Activated T-cell treated with anti-CD3 and anti-CD28 coated beads, Interleukin-2, amount 50 U/mL, for 24 hours (primary cell): ENCODE measurements at regions not wholly inside any gene's neighbourhood (a gene's known extent, or its start where the extent isn't known, plus 50 kb on each side); places are given as distances from the start of the nearest gene placed in this dataset.
"Not testable (repeated sequence)": the region's sequence is repeated elsewhere in the genome, so short reads cannot be mapped to it uniquely, and the experiment has no call there.

Experiments
- DNase-seq: peaks from one replicate; pipeline ENCODE4 v3.0.0-alpha.2; 2020
- H3K27ac Mint-ChIP-seq: 2 replicates; pipeline ENCODE4 v1.8.0; 2020; ENCODE audit warnings: mild to moderate bottlenecking, mixed read lengths
- H3K27me3 Mint-ChIP-seq: 2 replicates; pipeline ENCODE4 v1.8.0; 2020; ENCODE audit warnings: mixed read lengths
- H3K36me3 Mint-ChIP-seq: 2 replicates; pipeline ENCODE4 v1.8.0; 2020; ENCODE audit warnings: low read depth, mixed read lengths
- H3K4me1 Mint-ChIP-seq: 2 replicates; pipeline ENCODE4 v1.8.0; 2020; ENCODE audit warnings: low read depth, mixed read lengths
- H3K4me3 Mint-ChIP-seq: 2 replicates; pipeline ENCODE4 v1.8.0; 2020; ENCODE audit warnings: mild to moderate bottlenecking, moderate library complexity, mixed read lengths
- H3K9me3 Mint-ChIP-seq: 2 replicates; pipeline ENCODE4 v1.8.0; 2020; ENCODE audit warnings: mixed read lengths

DNA sequence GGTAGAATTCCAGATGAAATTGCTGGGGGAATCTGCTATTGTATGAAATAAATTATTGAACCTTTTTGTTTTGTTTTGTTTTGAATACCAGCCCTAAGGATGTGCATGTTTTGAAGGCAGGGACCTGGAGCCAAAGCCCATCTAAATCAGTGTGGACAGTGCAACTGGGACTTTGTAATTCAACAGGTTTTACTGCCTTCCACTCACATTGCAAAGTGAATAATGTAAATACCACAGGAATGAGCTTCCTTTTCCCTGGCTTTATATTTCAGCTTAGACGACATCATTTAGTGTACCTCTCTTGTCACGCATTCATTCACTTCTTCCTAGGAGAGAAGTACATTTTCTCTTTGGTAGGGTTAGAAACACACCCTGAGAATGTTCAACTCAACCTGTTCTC lies 795.0 kb downstream of the CENPC start:
- DNase-seq = no peak
- Mint-ChIP-seq H3K9me3 (peaks cover 4% of the 10 kb centered on the region), H3K27ac (no peak overlapping the region), H3K36me3 (no peaks in the 10 kb centered on the region), H3K27me3 (no peaks in the 10 kb centered on the region), H3K4me1 (no peaks in the 10 kb centered on the region), H3K4me3 (no peak overlapping the region)

DNA sequence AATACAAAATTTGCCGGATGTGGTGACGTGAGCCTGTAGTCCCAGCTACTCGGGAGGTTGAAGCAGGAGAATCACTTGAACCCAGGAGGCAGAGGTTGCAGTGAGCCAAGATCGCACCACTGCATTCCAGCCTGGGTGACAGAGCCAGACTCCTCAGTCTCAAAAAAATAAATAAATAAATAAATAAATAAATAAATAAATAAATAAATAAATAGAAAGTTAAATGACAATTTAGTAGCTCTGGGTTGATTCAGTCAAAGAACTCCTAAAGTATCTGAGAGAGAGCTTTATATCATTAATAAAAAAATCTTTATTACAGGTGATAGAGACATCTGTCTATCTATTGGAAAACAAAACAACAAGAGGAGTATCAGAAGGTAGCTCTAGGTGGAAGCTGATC lies 798.4 kb downstream of the CENPC start:
- H3K36me3 Mint-ChIP-seq, H3K27ac Mint-ChIP-seq, DNase-seq, H3K9me3 Mint-ChIP-seq, H3K4me3 Mint-ChIP-seq, H3K4me1 Mint-ChIP-seq, H3K27me3 Mint-ChIP-seq: not testable (repeated sequence)

DNA sequence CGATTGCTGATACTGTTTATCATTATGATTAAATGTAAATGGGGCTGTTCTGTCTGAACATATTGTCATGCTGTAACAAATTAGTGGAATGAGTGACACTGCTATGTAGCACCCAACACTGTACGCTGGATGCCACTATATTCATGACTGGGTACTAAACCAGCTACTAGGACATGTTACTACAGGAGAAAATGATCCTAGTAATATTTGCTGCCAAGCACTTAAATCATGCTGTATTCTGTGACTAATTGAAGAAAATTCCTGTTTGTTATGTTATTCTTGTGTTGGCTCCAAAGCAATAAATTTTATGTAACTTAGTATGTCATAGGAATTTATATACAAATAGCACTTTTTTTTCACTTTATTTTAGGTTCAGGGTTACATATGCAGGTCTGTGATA lies 804.2 kb downstream of the CENPC start:
- no peaks in the 10 kb centered on the region for H3K36me3 Mint-ChIP-seq
- no peaks in the 10 kb centered on the region for H3K4me1 Mint-ChIP-seq
- no peaks in the 10 kb centered on the region for H3K27me3 Mint-ChIP-seq
- no peak overlapping the region for H3K4me3 Mint-ChIP-seq
- no peak overlapping the region for H3K27ac Mint-ChIP-seq
- no peak for DNase-seq
- H3K9me3 Mint-ChIP-seq = peaks cover 10% of the 10 kb centered on the region

DNA sequence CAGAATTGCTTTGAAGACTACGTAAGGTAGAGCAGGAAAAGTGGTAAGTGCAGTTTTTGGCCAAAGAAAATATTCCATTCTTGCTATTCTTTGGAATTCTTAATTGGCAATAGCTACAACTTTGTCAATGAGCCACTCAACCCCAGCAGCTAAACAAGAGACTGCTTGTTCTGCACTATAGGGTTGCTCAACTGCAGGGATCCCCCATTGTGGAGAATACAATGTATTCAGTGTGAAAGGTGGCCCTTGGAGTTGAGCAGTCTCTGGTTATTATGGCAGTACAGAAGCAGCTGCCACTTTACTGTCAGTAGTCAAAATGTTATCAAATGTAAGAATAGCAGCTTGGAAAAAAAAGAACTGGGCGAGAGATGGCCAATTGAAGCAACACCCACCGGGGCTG lies 808.7 kb downstream of the CENPC start:
- Mint-ChIP-seq H3K27ac (no peak overlapping the region), H3K4me3 (no peak overlapping the region), H3K9me3 (peaks cover 10% of the 10 kb centered on the region), H3K4me1 (no peaks in the 10 kb centered on the region), H3K36me3 (no peaks in the 10 kb centered on the region), H3K27me3 (no peaks in the 10 kb centered on the region)
- no peak for DNase-seq

DNA sequence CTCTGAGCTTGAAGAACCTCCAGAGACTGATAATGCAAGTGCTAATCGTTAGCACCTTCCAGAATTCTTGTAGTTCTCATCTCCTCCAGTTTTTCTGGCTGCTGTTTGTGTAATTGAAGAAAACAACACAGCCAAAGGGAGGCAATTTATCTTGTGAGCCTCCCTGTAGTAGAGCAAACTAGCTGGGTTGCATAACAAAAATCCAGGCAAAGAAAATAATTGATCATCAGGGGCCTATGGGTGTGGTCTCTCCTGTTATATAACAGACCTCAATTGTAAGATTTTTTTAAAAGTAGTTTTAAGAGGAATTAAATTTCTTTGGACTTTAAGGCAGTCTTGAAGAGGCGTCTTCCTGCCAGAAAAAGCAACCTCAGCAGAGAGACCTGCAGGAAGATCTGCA lies 817.0 kb downstream of the CENPC start:
- peaks cover 6% of the 10 kb centered on the region for H3K9me3 Mint-ChIP-seq
- H3K27ac Mint-ChIP-seq = no peak overlapping the region

DNA sequence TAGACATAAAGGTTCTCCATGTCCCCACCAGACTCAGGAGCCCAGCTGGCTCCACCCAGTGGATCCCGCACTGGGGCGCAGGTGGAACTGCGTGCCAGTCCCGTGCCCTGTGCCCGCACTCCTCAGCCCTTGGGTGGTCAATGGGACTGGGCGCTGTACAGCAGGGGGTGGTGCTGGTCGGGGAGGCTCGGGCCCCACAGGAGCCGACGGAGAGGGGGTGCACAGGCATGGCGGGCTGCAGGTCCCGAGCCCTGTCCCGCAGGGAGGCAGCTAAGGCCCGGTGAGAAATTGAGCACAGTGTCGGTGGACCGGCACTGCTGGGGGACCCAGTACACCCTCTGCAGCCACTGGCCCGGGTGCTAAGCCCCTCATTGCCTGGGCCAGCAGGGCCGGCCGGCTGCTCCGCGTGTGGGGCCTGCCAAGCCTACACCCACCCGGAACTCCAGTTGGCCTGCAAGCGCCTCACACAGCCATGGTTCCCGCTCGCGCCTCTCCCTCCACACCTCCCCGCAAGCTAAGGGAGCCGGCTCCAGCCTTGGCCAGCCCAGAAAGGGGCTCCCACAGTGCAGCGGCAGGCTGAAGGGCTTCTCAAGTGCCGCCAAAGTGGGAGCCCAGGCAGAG lies 832.9 kb downstream of the CENPC start:
- H3K36me3 Mint-ChIP-seq, H3K27me3 Mint-ChIP-seq, H3K27ac Mint-ChIP-seq, H3K4me3 Mint-ChIP-seq, H3K4me1 Mint-ChIP-seq, DNase-seq: not testable (repeated sequence)
- H3K9me3 Mint-ChIP-seq = peaks cover 11% of the 10 kb centered on the region

More for the DNA sequence above, 817.0 kb downstream of the CENPC start:
- no peak overlapping the region for H3K4me3 Mint-ChIP-seq
- H3K4me1 Mint-ChIP-seq = no peaks in the 10 kb centered on the region
- DNase-seq = no peak
- H3K36me3 Mint-ChIP-seq = no peaks in the 10 kb centered on the region
- no peaks in the 10 kb centered on the region for H3K27me3 Mint-ChIP-seq

DNA sequence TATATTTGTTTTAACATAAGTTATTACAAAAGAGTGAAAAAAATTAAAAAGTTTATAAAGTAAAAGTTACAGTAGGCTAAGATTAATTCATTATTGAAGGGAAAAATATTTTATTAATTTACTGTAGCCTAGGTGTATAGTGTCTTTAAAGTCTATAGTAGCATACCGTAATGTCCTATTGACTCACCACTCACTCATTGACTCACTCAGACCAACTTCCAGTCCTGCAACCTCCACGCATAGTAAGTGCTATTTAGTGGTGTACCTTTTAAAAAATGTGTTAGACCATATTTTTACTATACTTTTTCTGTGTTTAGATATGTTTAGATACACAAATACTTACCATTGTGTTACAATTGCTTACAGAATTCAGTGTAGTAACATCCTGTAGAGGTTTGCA lies 841.1 kb downstream of the CENPC start:
- Mint-ChIP-seq H3K4me3 (no peak overlapping the region), H3K27ac (no peak overlapping the region), H3K27me3 (no peaks in the 10 kb centered on the region), H3K9me3 (peaks cover 4% of the 10 kb centered on the region), H3K36me3 (no peaks in the 10 kb centered on the region), H3K4me1 (no peaks in the 10 kb centered on the region)
- DNase-seq = no peak

DNA sequence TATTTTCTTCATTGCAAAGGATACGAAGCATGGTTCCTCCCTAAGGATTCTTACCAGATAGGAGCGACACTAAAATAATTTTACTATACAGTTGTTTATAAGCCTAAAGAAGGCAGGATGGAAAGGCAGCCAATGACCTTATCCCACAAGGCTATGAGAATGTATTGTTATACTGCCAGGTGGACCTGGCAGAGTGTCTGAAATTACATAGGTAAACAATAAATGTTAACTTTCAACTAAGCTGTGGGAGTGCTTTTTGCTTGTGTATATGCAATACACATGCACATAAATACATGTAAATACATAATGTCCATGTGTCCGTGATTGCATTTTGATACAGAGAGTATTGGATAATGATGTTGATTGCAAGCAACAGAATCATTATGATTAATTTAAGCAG lies 850.6 kb downstream of the CENPC start:
- H3K4me3 Mint-ChIP-seq = no peak overlapping the region
- H3K36me3 Mint-ChIP-seq = no peaks in the 10 kb centered on the region
- H3K27me3 Mint-ChIP-seq = no peaks in the 10 kb centered on the region
- H3K9me3 Mint-ChIP-seq = peaks cover 8% of the 10 kb centered on the region
- H3K4me1 Mint-ChIP-seq = no peaks in the 10 kb centered on the region
- no peak overlapping the region for H3K27ac Mint-ChIP-seq
- DNase-seq = no peak

DNA sequence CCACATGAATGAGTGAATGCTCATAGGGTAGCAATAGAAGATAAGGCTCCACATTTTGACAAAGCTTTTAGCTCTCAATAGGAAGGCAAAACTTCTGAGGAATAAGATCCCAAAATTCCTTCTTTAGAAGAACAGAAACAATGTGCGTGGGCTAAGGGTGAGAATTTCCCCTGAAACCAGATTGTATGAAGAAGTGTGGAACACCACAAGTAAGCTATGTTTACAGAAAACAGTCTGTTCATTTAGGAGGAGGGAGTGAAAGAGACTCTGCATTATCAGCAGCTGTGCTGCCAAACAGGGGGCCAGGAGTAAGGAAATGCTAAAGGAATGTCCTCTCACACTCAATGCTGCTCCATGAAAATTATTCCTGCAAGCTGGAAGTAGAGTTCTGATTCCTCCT lies 851.6 kb downstream of the CENPC start:
- Mint-ChIP-seq H3K27ac (no peak overlapping the region), H3K4me1 (no peaks in the 10 kb centered on the region), H3K4me3 (no peak overlapping the region), H3K27me3 (no peaks in the 10 kb centered on the region), H3K36me3 (no peaks in the 10 kb centered on the region), H3K9me3 (peaks cover 2% of the 10 kb centered on the region)
- DNase-seq = no peak

DNA sequence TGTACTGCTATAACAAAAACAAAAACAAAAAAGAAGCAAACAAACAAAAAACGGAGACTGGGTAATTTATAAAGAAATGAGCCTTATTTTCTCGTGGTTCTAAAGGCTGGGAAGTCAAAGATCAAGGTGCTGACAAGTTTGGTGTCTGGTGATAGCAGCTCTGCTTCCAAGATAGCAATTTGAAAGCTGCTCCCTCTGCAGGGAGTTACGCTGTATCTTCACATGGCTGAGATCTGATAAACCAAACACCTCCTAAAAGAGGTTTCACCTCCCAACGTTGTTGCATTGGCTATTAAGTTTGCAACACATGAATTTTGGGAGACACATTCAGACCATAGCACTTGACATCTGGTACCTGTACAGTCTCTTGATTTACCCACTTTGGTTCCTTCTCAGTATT lies 854.2 kb downstream of the CENPC start:
- H3K27ac Mint-ChIP-seq = no peak overlapping the region
- no peak for DNase-seq
- H3K4me1 Mint-ChIP-seq = no peaks in the 10 kb centered on the region
- H3K9me3 Mint-ChIP-seq = no peaks in the 10 kb centered on the region
- H3K36me3 Mint-ChIP-seq = no peaks in the 10 kb centered on the region
- no peaks in the 10 kb centered on the region for H3K27me3 Mint-ChIP-seq
- H3K4me3 Mint-ChIP-seq = no peak overlapping the region

DNA sequence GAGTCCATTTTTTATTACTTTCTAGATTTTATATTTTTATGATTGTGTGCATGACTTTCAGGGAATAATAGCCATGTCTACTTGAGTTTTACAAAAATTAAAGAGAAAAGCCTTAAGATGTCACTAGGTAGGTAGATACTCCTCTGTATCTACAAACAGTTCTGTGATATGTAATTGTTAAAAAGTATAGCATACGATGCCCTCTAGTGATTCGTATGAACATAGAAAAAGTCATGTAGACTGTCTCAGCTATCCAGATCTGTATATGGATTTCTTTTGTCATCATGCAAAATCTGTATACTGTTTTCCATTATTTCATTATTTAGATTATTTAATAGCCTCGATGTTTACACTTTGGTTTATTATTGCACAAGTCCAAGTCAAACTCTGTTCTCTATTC lies 856.6 kb downstream of the CENPC start:
- Mint-ChIP-seq H3K4me3 (no peak overlapping the region), H3K27me3 (no peaks in the 10 kb centered on the region), H3K27ac (no peak overlapping the region), H3K9me3 (no peaks in the 10 kb centered on the region), H3K4me1 (no peaks in the 10 kb centered on the region), H3K36me3 (no peaks in the 10 kb centered on the region)
- DNase-seq = no peak

DNA sequence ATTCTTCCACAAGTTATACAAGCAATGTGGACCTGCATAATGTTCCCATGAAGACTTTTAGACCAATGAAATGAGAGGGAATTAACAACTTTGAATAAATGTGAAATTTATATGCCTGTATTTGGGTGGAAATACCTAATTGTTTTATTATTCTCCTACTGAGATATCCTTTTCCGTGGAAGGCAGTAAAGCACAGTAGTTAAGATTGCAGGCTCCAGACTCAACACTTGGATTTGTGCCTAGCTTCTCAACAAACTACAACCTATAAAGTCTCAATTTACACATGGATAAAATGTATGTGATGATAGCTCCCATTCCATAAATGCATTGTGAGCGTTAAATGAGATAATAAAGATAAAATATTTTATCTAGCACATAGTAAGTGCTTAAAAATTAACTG lies 857.8 kb downstream of the CENPC start:
- no peaks in the 10 kb centered on the region for H3K36me3 Mint-ChIP-seq
- H3K4me1 Mint-ChIP-seq = no peaks in the 10 kb centered on the region
- H3K4me3 Mint-ChIP-seq = no peak overlapping the region
- no peaks in the 10 kb centered on the region for H3K27me3 Mint-ChIP-seq
- no peak for DNase-seq
- peaks cover 5% of the 10 kb centered on the region for H3K9me3 Mint-ChIP-seq
- no peak overlapping the region for H3K27ac Mint-ChIP-seq

DNA sequence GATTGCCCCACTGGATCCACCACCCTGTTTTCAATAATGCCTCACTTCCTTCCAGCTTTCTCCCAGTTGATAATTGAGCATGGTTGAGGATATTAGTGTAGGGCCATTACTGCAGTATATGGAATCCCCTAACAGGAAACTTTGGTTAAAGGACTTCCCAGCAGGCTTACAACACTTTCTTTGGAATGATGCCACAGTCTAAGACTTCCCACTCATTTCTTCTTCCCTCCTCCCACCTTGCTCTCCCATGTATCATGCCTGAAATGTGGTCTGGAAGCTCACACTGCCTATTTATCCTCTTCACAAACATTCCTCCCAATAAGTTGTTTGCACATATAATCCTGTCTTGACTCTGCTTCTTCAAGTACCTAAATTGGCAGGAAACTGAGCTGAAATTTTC lies 863.3 kb downstream of the CENPC start:
- H3K9me3 Mint-ChIP-seq = peaks cover 14% of the 10 kb centered on the region
- DNase-seq = no peak
- H3K4me1 Mint-ChIP-seq = no peaks in the 10 kb centered on the region
- no peaks in the 10 kb centered on the region for H3K27me3 Mint-ChIP-seq
- H3K27ac Mint-ChIP-seq = no peak overlapping the region
- no peak overlapping the region for H3K4me3 Mint-ChIP-seq
- H3K36me3 Mint-ChIP-seq = no peaks in the 10 kb centered on the region

DNA sequence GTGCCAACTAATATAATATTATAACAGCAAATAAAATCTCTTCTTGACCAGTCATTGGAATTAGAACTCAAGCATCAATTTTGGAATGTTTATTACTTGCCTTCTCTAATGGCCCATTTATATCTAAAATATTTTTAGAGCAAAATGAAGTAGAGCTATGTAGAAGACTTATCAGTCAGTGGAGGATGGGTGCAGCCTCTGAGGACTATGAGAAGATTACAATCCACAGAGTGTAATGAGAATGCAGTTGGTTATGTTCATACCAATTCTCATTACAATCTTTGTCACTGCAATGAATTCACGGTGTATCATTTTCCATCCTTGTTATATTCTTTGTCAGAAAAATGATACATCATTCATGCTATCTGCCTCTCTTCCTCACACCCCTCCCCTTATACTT lies 878.1 kb downstream of the CENPC start:
- Mint-ChIP-seq H3K4me3 (no peak overlapping the region), H3K36me3 (no peaks in the 10 kb centered on the region), H3K4me1 (no peaks in the 10 kb centered on the region), H3K27me3 (no peaks in the 10 kb centered on the region), H3K27ac (no peak overlapping the region), H3K9me3 (peaks cover 5% of the 10 kb centered on the region)
- no peak for DNase-seq

DNA sequence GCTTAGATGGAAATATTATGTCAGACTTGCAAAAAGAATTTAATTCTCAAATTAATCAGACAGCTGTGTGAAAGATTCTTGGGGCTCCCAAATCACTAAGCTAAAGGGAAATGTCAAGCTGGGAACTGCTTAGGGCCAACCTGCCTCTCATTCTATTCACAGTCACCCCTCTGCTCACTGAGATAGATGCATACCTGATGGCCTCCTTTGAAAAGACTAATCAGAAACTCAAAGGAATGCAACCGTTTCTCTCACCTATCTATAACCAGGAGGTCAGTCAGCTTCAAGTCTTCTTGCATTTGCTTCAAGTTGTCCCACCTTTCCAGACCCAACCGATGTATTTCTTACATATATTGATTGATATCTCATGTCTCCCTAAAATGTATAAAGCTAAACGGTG lies 882.7 kb downstream of the CENPC start:
- H3K9me3 Mint-ChIP-seq = peaks cover 4% of the 10 kb centered on the region
- H3K27ac Mint-ChIP-seq = no peak overlapping the region
- no peaks in the 10 kb centered on the region for H3K36me3 Mint-ChIP-seq
- no peaks in the 10 kb centered on the region for H3K27me3 Mint-ChIP-seq
- no peak for DNase-seq
- H3K4me1 Mint-ChIP-seq = no peaks in the 10 kb centered on the region
- H3K4me3 Mint-ChIP-seq = no peak overlapping the region

DNA sequence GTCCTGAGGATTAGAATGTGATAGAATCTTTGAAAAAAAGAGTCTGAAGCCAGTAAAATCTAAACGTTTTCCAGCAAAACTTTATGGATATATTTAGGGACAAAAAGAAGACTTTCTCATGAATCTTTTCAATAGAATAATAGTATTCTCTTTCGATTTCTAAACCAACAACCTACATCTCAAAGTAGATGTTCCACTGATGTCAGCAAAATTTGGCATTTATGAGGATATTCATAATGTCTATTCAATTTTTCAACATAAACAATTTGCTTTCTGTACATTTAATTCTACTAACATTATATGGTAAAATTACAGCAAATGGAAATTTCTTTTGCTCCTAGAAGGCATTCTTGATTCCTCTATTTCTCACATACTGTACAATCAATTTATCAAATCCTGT lies 886.5 kb downstream of the CENPC start:
- DNase-seq = no peak
- H3K4me3 Mint-ChIP-seq = no peak overlapping the region
- H3K27me3 Mint-ChIP-seq = no peaks in the 10 kb centered on the region
- H3K36me3 Mint-ChIP-seq = no peaks in the 10 kb centered on the region
- H3K27ac Mint-ChIP-seq = no peak overlapping the region
- H3K4me1 Mint-ChIP-seq = no peaks in the 10 kb centered on the region
- peaks cover 2% of the 10 kb centered on the region for H3K9me3 Mint-ChIP-seq
